Hepatocyte (in vitro differentiated cells): ENCODE measurements at regions not wholly inside any gene's neighbourhood (a gene's known extent, or its start where the extent isn't known, plus 50 kb on each side); places are given as distances from the start of the nearest gene placed in this dataset.

Source experiments
- EZH2 ChIP-seq: fragments of 200-600 bp; sonication (generic); IDR thresholded peaks from 2 replicates; pipeline ENCODE4 v1.6.1; 2016; ENCODE audit warnings: antibody characterized with exemption, mild to moderate bottlenecking, borderline replicate concordance
- TF ChIP-seq, protein P1 (sequence below): fragments of 200-600 bp; sonication (generic); IDR thresholded peaks from 2 replicates; pipeline ENCODE4 v1.5.1; 2016; ENCODE audit warnings: antibody characterized with exemption, mild to moderate bottlenecking; ENCODE audit not compliant: poor library complexity

DNA sequence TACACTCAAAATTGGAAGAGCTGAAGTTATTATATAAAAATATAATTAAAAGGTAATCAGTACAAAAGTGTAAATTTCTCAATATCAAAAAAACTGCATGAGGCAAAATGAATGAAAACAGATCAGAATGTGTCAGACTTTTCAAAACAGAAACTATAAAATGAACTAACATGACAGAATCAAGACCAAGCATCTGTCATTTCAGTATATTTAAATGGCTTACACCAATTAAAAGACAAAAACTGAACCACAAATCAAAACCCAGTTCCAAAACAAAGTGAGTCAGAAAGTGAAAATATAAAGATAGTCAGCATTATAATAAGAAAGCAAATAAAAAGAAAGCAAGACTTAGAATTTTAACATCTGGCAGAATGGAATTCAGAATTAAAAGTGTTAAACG is 289.7 kb downstream of the UBE3D start:
- TF ChIP-seq, protein P1, sequence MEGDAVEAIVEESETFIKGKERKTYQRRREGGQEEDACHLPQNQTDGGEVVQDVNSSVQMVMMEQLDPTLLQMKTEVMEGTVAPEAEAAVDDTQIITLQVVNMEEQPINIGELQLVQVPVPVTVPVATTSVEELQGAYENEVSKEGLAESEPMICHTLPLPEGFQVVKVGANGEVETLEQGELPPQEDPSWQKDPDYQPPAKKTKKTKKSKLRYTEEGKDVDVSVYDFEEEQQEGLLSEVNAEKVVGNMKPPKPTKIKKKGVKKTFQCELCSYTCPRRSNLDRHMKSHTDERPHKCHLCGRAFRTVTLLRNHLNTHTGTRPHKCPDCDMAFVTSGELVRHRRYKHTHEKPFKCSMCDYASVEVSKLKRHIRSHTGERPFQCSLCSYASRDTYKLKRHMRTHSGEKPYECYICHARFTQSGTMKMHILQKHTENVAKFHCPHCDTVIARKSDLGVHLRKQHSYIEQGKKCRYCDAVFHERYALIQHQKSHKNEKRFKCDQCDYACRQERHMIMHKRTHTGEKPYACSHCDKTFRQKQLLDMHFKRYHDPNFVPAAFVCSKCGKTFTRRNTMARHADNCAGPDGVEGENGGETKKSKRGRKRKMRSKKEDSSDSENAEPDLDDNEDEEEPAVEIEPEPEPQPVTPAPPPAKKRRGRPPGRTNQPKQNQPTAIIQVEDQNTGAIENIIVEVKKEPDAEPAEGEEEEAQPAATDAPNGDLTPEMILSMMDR, result no peak
- no peak for TF ChIP-seq EZH2
